ENCODE measurements at regions not wholly inside any gene's neighbourhood (a gene's known extent, or its start where the extent isn't known, plus 50 kb on each side); places are given as distances from the start of the nearest gene placed in this dataset.

DNA sequence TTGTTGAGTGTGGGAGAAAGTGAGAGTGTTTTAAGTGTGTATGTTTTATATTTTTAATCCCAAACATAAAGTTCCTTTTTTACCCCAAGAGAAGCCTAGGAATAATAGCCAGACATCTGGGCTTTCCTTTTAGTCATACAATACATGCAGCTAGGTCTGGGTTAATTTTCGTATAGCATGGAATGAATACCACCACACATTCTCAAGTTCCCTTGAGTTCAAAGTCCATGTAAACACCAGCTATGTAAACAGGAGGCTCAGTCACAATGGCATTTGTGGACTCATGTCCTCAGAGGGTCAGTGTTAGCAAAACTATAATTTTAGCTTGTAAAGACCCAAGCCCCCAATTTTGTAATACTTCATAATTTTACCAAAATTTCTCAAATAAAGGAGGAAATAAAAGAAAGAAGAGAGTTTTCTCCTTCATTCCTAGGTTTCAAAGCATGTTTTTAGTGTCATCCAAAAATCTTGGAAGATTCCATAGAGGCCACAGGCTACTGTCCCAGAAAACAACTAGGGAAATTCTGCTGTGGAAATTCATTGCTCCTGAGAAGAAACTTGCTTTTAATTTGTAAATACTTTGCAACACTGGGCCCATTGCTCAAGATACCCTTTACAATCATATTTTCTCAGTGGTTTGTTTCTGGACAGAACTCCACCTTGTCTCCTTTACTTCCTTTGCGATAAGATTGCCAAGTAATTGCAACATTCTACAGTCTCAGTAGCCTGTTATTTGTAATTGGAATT, 671.2 kb downstream of the COL12A1 start (continued):
- no peak for TF ChIP-seq ZSCAN30 (CRISPR knock-in tag; IDR thresholded peaks at IDR 0.05)
- TF ChIP-seq KDM1A (CRISPR knock-in tag; IDR thresholded peaks at IDR 0.05), result 0 out of 2 replicates have a peak, but pooled peaks have one; percentile 48
- 0 out of 2 replicates have a peak, but pooled peaks have one; percentile 40 for TF ChIP-seq SMAD3 (CRISPR knock-in tag; IDR thresholded peaks at IDR 0.05)
- no peak for TF ChIP-seq ZNF564 (CRISPR knock-in tag; IDR thresholded peaks at IDR 0.05)
- TF ChIP-seq FOXK1 (CRISPR knock-in tag; IDR thresholded peaks at IDR 0.05; ENCODE audit: borderline replicate concordance, low read depth), result peak; percentile 95
- TF ChIP-seq ZNF350 (CRISPR knock-in tag; IDR thresholded peaks at IDR 0.05; ENCODE audit: borderline replicate concordance, low read depth), result no peak
- TF ChIP-seq ZNF225 (CRISPR knock-in tag; IDR thresholded peaks at IDR 0.05), result no peak
- no peak for TF ChIP-seq MBNL3 (CRISPR knock-in tag; conservative IDR thresholded peaks at IDR 0.05)
- TF ChIP-seq SIX1 (CRISPR knock-in tag; IDR thresholded peaks at IDR 0.05; ENCODE audit: borderline replicate concordance), result peak; percentile 98
- TF ChIP-seq ZFY (CRISPR knock-in tag; IDR thresholded peaks at IDR 0.05), result no peak
- 0 out of 2 replicates have a peak, but pooled peaks have one; percentile 40 for TF ChIP-seq SP5 (CRISPR knock-in tag; IDR thresholded peaks at IDR 0.05; ENCODE audit: borderline replicate concordance, low read depth)
- TF ChIP-seq, protein P1, sequence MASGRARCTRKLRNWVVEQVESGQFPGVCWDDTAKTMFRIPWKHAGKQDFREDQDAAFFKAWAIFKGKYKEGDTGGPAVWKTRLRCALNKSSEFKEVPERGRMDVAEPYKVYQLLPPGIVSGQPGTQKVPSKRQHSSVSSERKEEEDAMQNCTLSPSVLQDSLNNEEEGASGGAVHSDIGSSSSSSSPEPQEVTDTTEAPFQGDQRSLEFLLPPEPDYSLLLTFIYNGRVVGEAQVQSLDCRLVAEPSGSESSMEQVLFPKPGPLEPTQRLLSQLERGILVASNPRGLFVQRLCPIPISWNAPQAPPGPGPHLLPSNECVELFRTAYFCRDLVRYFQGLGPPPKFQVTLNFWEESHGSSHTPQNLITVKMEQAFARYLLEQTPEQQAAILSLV (CRISPR knock-in tag; IDR thresholded peaks at IDR 0.05; ENCODE audit: borderline replicate concordance), result no peak
- TF ChIP-seq ZNF781 (CRISPR knock-in tag; IDR thresholded peaks at IDR 0.05; ENCODE audit: borderline replicate concordance, not compliant biosample characterization), result no peak
- TF ChIP-seq ATRX (CRISPR knock-in tag; IDR thresholded peaks at IDR 0.05; ENCODE audit: borderline replicate concordance), result no peak
- TF ChIP-seq, protein P2, sequence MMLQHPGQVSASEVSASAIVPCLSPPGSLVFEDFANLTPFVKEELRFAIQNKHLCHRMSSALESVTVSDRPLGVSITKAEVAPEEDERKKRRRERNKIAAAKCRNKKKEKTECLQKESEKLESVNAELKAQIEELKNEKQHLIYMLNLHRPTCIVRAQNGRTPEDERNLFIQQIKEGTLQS (CRISPR knock-in tag; IDR thresholded peaks at IDR 0.05), result no peak
- TF ChIP-seq ZNF44 (CRISPR knock-in tag; IDR thresholded peaks at IDR 0.05), result no peak
- TF ChIP-seq, protein P3, sequence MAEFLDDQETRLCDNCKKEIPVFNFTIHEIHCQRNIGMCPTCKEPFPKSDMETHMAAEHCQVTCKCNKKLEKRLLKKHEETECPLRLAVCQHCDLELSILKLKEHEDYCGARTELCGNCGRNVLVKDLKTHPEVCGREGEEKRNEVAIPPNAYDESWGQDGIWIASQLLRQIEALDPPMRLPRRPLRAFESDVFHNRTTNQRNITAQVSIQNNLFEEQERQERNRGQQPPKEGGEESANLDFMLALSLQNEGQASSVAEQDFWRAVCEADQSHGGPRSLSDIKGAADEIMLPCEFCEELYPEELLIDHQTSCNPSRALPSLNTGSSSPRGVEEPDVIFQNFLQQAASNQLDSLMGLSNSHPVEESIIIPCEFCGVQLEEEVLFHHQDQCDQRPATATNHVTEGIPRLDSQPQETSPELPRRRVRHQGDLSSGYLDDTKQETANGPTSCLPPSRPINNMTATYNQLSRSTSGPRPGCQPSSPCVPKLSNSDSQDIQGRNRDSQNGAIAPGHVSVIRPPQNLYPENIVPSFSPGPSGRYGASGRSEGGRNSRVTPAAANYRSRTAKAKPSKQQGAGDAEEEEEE (CRISPR knock-in tag; IDR thresholded peaks at IDR 0.05; ENCODE audit: borderline replicate concordance), result no peak
- no peak for TF ChIP-seq XBP1 (CRISPR knock-in tag; IDR thresholded peaks at IDR 0.05)
- no peak for TF ChIP-seq KLF9 (CRISPR knock-in tag; IDR thresholded peaks at IDR 0.05; ENCODE audit: low read depth)
- TF ChIP-seq, protein P4, sequence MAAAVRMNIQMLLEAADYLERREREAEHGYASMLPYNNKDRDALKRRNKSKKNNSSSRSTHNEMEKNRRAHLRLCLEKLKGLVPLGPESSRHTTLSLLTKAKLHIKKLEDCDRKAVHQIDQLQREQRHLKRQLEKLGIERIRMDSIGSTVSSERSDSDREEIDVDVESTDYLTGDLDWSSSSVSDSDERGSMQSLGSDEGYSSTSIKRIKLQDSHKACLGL (CRISPR knock-in tag; IDR thresholded peaks at IDR 0.05), result no peak
- TF ChIP-seq ZFP36 (IDR thresholded peaks at IDR 0.05; ENCODE audit: borderline replicate concordance, low read depth, low read length, partially characterized antibody), result no peak
- no peak for TF ChIP-seq PCBP1 (IDR thresholded peaks at IDR 0.05; ENCODE audit: borderline replicate concordance, low read depth, low read length)
- no peak for TF ChIP-seq ZNF891 (CRISPR knock-in tag; IDR thresholded peaks at IDR 0.05)
- TF ChIP-seq PAWR (CRISPR knock-in tag; IDR thresholded peaks at IDR 0.05; ENCODE audit: borderline replicate concordance), result no peak
- no peak for TF ChIP-seq KDM2A (CRISPR knock-in tag; IDR thresholded peaks at IDR 0.05; ENCODE audit: borderline replicate concordance, low read depth)
- TF ChIP-seq RFX1 (IDR thresholded peaks at IDR 0.05), result no peak
- TF ChIP-seq CEBPG (CRISPR knock-in tag; IDR thresholded peaks at IDR 0.05), result peak; percentile 81

Measured in HepG2 (cell line).